HEK293T (cell line): ENCODE measurements at regions not wholly inside any gene's neighbourhood (a gene's known extent, or its start where the extent isn't known, plus 50 kb on each side); places are given as distances from the start of the nearest gene placed in this dataset.

ENCODE experiments used
- SP1 ChIP-seq: fragments of 450-650 bp; IDR thresholded peaks from 2 replicates; pipeline ENCODE4 v1.6.1; 2017
- SUZ12 ChIP-seq: fragments of 450-650 bp; IDR thresholded peaks from 2 replicates; pipeline ENCODE4 v1.6.1; 2016; ENCODE audit warnings: mild to moderate bottlenecking

DNA sequence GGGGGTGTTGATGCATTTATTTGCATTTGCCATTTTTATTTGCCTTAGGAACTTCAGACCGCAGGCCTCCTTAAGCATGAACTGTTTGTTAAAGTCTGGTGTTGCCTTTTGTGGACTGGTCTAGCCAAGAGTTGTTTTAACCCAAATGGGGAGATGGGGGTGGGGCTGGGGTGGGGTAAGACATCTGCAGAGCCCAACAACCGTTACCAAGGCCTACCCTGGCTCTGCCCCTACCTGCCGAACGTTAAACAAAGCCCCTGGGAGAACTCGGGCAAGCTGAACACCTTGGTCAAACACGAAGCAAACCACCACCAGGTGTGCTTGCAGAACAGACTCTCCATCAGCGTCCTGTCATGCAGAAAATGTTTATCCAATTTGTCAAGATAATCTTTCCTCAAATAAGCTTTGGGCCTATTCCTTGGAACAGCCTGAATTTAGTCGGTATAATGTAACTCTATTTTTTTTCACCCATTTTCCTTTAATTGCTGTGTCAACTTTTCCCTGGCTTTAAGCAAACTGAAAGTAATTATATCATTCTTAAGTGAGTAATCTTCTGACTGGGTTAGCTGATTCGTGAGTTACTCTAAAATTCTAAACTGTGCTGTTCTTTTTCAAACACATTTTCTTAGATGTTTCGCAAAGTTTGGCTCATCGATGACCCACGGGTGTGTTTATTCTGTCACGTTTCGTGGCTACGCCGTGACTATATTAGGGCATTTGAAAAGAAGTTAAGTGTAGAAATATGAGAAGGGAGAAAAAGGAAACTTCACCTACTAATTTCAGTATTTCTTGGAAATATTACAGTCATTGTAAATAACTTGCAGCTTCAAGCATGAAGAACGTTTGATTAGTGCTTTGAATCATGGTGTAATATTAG lies 127.6 kb downstream of the SOX2 start:
- TF ChIP-seq SP1 (no peak), SUZ12 (no peak)
